ENCODE measurements at regions not wholly inside any gene's neighbourhood (a gene's known extent, or its start where the extent isn't known, plus 50 kb on each side); places are given as distances from the start of the nearest gene placed in this dataset.

- Histone ChIP-seq H4K8ac (replicated peaks; ENCODE audit: insufficient read length, low read depth, low read length) (no peak overlapping the region), H3K23ac (ENCODE audit: insufficient read length, low read depth, low read length) (no peak overlapping the region), H3K9ac (ENCODE audit: extremely low read depth, insufficient read length, low read length) (no peak overlapping the region), H3T11ph (ENCODE audit: low read length) (no peak overlapping the region), H3K79me1 (ENCODE audit: insufficient read depth, low read depth, low read length, poor library complexity, severe bottlenecking) (no peaks in the 10 kb centered on the region), H3K23me2 (ENCODE audit: insufficient read length, low read depth, low read length, poor library complexity, severe bottlenecking) (no peaks in the 10 kb centered on the region), H3K79me2 (ENCODE audit: insufficient read depth, low read length) (no peaks in the 10 kb centered on the region), H2BK15ac (ENCODE audit: low read depth, low read length) (no peak overlapping the region), H2BK12ac (ENCODE audit: insufficient read length, low read depth, low read length) (no peak overlapping the region), H4K5ac (ENCODE audit: insufficient read length, low read depth, low read length) (no peak overlapping the region), H3K4me1 (ENCODE audit: insufficient read depth, low read length) (no peaks in the 10 kb centered on the region), H2BK120ac (ENCODE audit: low read depth, low read length, poor library complexity, severe bottlenecking) (no peak overlapping the region), H3K18ac (ENCODE audit: insufficient read length, low read depth, low read length) (no peak overlapping the region), H3K4me2 (ENCODE audit: insufficient read depth, insufficient read length, low read length) (no peak overlapping the region), H3K27me3 (ENCODE audit: insufficient read depth, low read length) (no peaks in the 10 kb centered on the region), H3K56ac (ENCODE audit: insufficient read length, low read depth, low read length) (no peak overlapping the region), H4K91ac (ENCODE audit: insufficient read length, low read depth, low read length) (no peak overlapping the region), H2AK5ac (ENCODE audit: insufficient read length, low read length) (no peak overlapping the region), H3K27ac (ENCODE audit: insufficient read length, low read depth, low read length) (no peak overlapping the region), H3K4ac (ENCODE audit: low read depth, low read length) (no peak overlapping the region), H2BK20ac (ENCODE audit: low read depth, low read length, poor library complexity, severe bottlenecking) (no peak overlapping the region), H3K9me3 (ENCODE audit: control insufficient read depth, low read depth, low read length) (no peaks in the 10 kb centered on the region), H2BK5ac (ENCODE audit: insufficient read length, low read length) (no peak overlapping the region), H3K14ac (ENCODE audit: insufficient read depth, low read length) (no peak overlapping the region), H2AFZ (ENCODE audit: low read length) (no peak overlapping the region), H4K20me1 (ENCODE audit: control insufficient read depth, insufficient read depth, insufficient read length) (no peaks in the 10 kb centered on the region)
- no peak for TF ChIP-seq CTCF (conservative IDR thresholded peaks at IDR 0.05)
- Mint-ChIP-seq H3K4me3 (no peak overlapping the region), H3K27me3 (ENCODE audit: low read depth) (peaks cover 14% of the 10 kb centered on the region), H3K36me3 (ENCODE audit: insufficient read depth in 1 of 3, low read depth in 3 of 3) (no peaks in the 10 kb centered on the region), H3K27ac (no peak overlapping the region), H3K4me1 (peaks cover 4 to 11% of the 10 kb centered on the region in 2 experiments; a peak in 3 of 4 replicates), H3K9me3 (no peaks in the 10 kb centered on the region)
- no CpG with 5 or more reads among the region's 16 CpGs for WGBS (ENCODE audit: extremely low coverage, insufficient read length, low lambda C conversion rate)
- no peak for DNase-seq
These were observed 191.6 kb downstream of the UQCRFS1 start for GRCh38 chr19:29021232-29021916.
